Activated CD8-positive, alpha-beta memory T cell treated with anti-CD3 and anti-CD28 coated beads for 48 hours (primary cell): ENCODE measurements at regions not wholly inside any gene's neighbourhood (a gene's known extent, or its start where the extent isn't known, plus 50 kb on each side); places are given as distances from the start of the nearest gene placed in this dataset.
"Not testable (repeated sequence)": the region's sequence is repeated elsewhere in the genome, so short reads cannot be mapped to it uniquely, and the experiment has no call there.

Experiments
- DNase-seq, 3 experiments: peaks; one replicate each; pipeline ENCODE4 v3.0.0-alpha.2; 2020; ENCODE audit warnings: low read depth in 2 of 3, low spot score in 2 of 3

- no peak for DNase-seq
These were observed 107.7 kb upstream of the BTN3A2 start for GRCh38 chr6:26257272-26257671.

DNA sequence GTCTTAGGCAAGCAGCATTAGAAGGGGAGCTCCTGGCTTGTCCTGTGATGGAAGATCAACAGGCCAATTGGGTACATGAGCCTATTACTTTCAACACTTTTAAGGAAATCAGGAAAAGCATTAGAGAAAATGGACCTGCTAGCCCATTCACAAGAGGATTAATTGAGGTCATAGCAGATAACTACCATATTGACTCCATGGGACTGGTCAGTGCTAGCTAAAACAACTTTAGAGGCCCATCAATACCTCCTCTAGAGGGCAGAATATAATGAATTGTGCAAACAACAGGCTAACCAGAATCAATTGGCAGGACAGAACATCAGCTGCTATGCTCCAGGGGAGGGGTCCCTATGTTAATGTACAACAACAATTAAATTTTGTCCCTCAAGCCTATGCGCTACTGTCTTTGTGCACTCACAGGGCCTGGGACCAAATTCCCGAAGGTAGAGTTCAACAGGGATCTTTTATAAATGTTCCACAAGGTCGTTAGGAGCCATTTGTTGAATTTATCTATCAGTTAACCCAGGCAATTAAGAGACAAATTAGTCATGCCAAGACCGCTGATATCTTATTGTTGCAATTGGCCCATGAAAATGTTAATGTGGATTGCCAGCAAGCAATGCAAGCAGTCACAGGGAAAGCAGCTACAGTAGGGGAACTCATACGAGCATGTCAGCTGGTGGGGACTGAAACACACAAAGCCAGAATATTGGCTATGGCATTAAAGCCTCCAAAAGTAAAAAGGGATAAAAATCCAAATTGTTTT lies 106.6 kb upstream of the BTN3A2 start:
- DNase-seq = no peak

DNA sequence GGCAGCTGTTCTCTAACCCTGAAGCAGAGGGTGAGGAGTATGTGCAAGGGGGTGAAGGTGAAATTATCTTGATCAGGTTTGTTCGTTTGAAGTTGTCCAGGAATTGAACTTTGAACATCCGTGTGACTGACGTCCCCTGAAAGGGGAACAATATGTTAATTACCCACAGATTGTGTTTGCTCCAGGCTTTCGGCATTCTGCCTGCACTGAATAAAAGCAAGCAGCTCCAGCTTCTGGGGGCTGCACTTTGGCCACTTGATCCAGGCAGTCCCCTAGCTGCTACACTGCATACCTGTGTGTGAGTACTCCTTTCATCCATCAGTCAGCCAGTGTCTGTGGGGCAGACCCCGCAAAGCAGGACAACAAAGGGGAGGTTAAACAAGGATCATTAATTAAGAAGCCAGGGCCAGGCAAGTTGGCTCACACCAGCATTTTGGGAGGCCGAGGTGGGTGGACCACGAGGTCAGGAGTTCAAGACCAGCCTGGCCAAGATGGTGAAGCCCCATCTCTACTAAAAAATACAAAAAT lies 104.8 kb upstream of the BTN3A2 start:
- no peak for DNase-seq

DNA sequence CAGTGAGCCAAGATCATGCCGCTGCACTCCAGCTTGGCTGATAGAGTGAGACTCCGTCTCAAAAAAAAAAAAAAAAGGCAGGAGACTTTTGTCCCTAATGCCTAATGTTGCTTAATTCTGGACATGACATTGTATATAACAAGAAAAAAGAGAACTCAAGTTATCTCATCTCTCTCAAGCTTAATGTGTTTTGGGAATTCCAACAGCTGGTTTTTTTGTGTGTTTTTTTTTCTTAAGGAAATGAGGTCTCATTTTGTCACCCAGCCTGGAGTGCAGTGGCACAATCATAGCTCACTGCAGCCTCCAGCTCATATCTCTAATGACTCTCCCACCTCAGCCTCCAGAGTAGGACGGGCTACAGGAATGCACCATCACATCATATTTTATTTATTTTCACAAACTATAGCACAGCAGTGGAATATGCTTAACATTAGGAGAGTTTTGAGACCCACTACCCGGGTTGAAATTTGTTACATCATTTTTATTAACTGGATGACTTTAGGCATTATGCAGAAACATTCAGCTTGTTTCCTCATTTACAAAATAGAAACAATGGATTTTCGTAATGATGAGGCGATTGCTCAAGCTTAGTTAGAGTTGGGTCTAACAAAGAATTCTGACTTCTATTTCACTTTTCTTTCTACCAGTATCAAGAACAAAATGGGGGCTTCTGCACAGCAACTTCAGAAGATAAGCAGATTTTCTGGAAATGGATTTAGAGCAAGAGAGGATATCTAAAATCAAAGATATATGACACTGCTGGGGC lies 104.1 kb upstream of the BTN3A2 start:
- DNase-seq = no peak

- DNase-seq = no peak
These were observed 100.5 kb upstream of the BTN3A2 start for GRCh38 chr6:26264547-26264946.

GRCh38 chr6:26267083-26267589 lies 97.9 kb upstream of the BTN3A2 start:
- DNase-seq = no peak

DNA sequence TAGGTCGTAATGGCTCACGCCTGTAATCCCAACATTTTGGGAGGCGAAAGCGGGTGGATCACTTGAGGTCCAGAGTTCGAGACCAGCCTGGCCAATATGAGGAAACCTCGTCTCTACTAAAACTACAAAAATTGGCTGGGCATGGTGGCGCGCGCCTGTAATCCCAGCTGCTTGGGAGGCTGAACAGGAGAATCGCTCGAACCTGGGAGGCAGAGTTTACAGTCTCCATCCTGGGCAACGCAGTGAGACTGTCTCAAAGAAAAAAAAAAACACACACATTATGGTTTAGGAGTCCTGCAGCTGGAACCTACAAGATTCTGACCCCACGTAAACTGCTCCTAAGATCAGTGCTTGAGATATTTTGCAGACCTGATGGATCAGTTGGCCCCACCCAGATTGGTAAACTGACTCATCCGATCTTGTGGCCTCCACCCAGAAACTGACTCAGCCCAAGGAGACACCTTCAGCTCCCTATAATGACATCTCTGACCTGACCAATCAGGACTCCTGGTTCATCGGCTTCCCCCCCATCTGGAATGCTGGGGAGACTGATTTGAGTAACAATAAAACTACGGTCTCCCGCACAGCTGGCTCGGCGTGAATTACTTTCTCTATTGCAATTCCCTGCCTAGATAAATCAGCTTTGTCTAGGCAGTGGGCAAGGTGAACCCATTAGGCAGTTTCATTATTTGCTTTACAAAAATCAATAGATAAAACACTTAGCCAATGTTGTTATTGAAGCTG lies 96.2 kb upstream of the BTN3A2 start:
- no peak for DNase-seq

GRCh38 chr6:26269531-26270485 lies 95.2 kb upstream of the BTN3A2 start:
- no peak for DNase-seq

DNA sequence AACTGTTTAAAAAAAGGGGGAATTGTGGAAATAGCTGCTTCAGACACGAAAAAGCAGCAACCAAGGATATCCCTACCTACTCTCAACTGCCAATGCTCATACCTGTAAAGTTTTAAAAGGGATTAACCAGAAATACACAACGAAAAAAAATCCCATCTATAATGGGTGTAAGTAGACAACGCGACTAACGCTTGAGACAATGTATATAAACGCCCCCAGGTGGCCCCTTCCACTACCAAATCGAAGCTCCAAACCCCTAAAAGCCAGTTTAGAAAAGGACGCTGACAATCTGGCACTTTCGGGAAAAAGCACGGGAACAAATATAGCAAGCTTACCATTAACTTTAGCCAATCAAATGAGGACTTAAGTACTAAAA lies 94.5 kb upstream of the BTN3A2 start:
- no peak for DNase-seq

DNA sequence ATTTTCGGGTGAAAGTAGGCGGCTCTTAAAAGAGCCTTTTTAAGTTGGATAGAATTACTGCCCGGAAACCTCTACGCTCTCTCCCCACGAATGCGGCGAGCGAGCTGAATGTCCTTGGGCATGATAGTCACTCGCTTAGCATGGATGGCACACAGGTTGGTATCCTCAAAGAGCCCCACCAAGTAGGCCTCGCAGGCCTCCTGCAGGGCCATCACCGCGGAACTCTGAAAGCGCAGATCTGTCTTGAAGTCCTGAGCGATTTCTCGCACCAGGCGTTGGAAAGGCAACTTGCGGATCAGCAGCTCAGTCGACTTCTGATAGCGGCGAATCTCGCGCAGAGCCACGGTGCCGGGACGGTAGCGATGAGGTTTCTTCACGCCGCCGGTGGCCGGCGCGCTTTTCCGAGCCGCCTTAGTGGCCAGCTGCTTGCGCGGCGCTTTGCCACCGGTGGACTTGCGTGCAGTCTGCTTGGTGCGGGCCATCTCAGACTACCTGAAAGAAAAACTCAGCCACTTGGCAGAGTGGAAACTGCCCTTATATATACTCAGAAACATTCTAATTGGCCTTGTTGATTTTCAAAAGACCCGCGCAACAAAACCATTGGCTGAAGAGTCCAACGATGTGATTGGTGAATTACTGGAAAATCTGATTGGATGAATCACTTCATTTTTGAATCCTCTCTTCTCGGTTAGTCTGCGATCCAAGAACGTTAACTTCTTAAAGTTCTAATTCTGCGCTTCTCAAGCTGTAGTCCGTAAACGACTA lies 93.9 kb upstream of the BTN3A2 start:
- peak; percentile 57 to 59 (median 58) for DNase-seq

- DNase-seq = peak in 1 of 3 experiments; percentile 21
These were observed 93.4 kb upstream of the BTN3A2 start for GRCh38 chr6:26271668-26272024.

- peak in 1 of 3 experiments; percentile 43 for DNase-seq
These were observed 92.8 kb upstream of the BTN3A2 start for GRCh38 chr6:26272171-26272637.

DNA sequence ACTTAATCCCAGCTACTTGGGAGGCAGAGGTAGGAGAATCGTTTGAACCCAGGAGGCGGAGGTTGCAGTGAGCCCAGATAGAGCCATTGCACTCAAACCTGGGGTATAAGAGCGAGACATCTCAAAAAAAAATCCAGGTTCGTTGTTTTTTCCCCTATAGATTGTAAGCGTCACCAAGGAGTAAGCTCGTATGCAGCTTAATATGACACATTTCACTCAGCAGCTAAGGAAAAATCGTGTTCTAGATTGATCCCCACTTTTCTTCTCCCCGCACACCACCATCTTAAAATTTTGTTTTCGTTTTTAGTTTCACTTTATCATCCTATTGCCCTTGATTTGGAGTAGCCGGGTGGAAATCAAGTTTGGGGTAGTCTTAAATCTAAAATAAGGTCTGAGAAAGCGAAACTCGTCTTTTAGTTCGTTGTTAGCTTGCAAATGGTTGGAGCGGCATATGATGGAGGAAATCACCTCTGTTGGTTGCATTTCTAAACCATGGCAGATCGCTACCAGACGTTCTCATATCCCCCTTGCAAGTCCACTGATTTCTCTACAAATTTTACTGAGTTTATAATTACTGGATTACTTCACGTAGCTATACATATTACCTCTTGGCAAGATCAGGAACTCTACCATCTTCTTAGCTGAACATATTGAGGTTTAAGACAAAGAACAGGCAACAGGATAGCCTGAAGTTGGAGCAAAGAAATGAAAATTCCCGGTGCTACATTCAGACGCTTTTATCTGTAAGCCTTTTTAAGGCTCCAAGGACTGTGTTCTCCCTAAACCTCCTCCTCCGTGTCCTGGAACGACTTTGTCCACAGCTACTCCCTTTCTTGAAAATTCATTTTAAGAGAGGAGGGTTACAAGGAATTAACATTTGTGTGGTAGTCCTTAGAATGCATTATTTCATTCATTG lies 91.1 kb upstream of the BTN3A2 start:
- DNase-seq = no peak

DNA sequence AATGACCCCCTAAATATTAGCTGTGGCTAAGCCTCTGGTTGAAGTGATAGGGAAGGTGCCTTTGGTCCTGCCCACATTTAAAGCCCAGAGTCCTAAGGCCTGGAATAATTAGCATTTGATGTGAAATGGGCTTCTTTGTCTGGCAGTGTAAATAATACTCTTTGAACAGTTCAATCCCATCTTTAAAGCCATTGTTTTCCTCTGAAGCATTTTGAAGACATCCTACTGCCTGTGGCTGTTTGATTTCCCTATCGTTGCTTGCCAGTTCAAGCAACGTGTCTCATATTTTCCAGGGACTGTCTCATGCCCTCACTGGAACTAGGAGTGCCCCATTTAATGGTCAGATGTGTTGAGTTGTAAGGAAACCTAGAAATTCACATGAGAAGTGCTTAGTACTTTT lies 89.3 kb upstream of the BTN3A2 start:
- no peak for DNase-seq

GRCh38 chr6:26276841-26277648 lies 88.0 kb upstream of the BTN3A2 start:
- no peak for DNase-seq

DNA sequence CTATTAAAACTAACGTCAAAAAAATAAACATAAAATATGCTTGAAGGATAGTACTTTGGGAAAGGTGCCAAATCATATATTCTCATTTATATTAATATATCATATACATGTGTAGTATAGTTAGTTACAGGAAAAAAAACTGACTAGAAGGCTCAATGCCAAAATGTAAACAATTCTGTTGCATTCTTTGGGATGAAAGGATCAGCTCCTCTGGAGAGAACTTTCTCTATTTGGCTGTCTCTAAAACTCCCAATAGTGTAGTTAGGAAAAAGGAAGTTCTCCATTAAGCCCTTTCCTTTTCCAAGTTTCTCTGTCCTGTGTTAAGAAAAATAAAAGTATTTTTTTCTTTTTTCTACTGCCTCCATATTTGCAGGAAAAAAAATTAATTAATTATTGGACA lies 86.5 kb upstream of the BTN3A2 start:
- DNase-seq = no peak

DNA sequence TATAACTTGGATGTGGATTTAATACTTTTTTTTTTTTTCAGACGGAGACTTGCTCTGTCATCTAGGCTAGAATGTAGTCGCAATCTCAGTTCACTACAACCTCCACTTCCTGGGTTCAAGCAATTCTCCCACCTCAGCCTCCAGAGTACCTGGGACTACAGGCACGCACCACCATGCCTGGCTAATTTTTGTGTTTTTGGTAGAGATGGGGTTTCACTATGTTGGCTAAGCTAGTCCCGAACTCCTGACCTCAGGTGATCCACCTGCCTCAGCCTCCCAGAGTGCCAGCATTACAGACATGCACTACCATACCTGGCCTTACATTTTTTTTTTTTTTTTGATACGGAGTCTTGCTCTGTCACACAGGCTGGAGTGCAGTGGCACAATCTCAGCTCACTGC lies 85.6 kb upstream of the BTN3A2 start:
- not testable (repeated sequence) for DNase-seq

- DNase-seq = no peak
These were observed 84.6 kb upstream of the BTN3A2 start for GRCh38 chr6:26280407-26280806.
